HEK293T (cell line): ENCODE measurements at regions not wholly inside any gene's neighbourhood (a gene's known extent, or its start where the extent isn't known, plus 50 kb on each side); places are given as distances from the start of the nearest gene placed in this dataset.

ENCODE experiments used
- ARNT ChIP-seq: fragments of 450-650 bp; IDR thresholded peaks from 2 replicates; pipeline ENCODE4 v1.6.1; 2017; ENCODE audit warnings: mild to moderate bottlenecking
- BHLHE40 ChIP-seq: fragments of 450-650 bp; IDR thresholded peaks from 2 replicates; pipeline ENCODE4 v1.6.1; 2016; ENCODE audit warnings: mild to moderate bottlenecking, moderate library complexity, borderline replicate concordance
- FOXA1 ChIP-seq: fragments of 450-650 bp; IDR thresholded peaks from 2 replicates; pipeline ENCODE4 v1.6.1; 2016; ENCODE audit warnings: mild to moderate bottlenecking
- FOXM1 ChIP-seq: fragments of 450-650 bp; IDR thresholded peaks from 2 replicates; pipeline ENCODE4 v1.6.1; 2017; ENCODE audit warnings: mild to moderate bottlenecking, borderline replicate concordance
- HDGF ChIP-seq: fragments of 450-650 bp; IDR thresholded peaks from 2 replicates; pipeline ENCODE4 v1.6.1; 2017; ENCODE audit warnings: antibody characterized with exemption, borderline replicate concordance
- L3MBTL2 ChIP-seq: fragments of 450-650 bp; conservative IDR thresholded peaks from 2 replicates; pipeline ENCODE4 v1.6.1; 2016; ENCODE audit warnings: mild to moderate bottlenecking
- NFRKB ChIP-seq: fragments of 450-650 bp; IDR thresholded peaks from 2 replicates; pipeline ENCODE4 v1.6.1; 2016; ENCODE audit warnings: mild to moderate bottlenecking, moderate library complexity
- SP1 ChIP-seq: fragments of 450-650 bp; IDR thresholded peaks from 2 replicates; pipeline ENCODE4 v1.6.1; 2017
- SUZ12 ChIP-seq: fragments of 450-650 bp; IDR thresholded peaks from 2 replicates; pipeline ENCODE4 v1.6.1; 2016; ENCODE audit warnings: mild to moderate bottlenecking
- TARDBP ChIP-seq: fragments of 450-650 bp; IDR thresholded peaks from 2 replicates; pipeline ENCODE4 v1.6.1; 2016
- ZNF384 ChIP-seq: fragments of 450-650 bp; IDR thresholded peaks from 2 replicates; pipeline ENCODE4 v1.6.1; 2016

DNA sequence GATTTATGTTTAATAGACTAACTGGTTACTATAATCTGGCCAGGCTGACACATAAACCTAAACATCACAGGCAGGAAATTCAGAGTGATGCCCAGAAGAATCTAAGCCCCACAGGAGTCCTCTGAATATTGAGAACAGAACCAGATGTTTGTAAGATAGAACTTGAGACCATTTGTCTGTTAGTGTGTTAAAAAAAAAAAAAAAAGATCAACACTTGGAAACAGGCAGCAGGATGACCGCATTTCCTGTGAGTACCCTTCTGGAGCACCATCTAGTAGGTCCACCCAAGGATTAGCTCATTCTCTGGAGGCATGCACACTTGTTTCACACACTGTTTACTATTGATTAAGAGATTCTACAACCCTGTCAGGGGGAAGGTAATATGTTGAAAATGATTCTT, 111.4 kb upstream of the VANGL1 start:
- TF ChIP-seq BHLHE40 (no peak), TARDBP (no peak), L3MBTL2 (no peak), ARNT (no peak), HDGF (no peak), ZNF384 (no peak), FOXM1 (no peak), SP1 (no peak), SUZ12 (no peak), NFRKB (no peak), FOXA1 (no peak)
